Epithelial cell of esophagus (primary cell): ENCODE measurements at regions not wholly inside any gene's neighbourhood (a gene's known extent, or its start where the extent isn't known, plus 50 kb on each side); places are given as distances from the start of the nearest gene placed in this dataset.
A peak's percentile ranks its signal among the peaks of the same experiment; 100 is the strongest.

Experiments used
- DNase-seq: peaks from one replicate; pipeline ENCODE4 v3.0.0; 2010; ENCODE audit warnings: low read depth
- H3K4me3 ChIP-seq: 2 replicates; pipeline ENCODE4 v1.5.1; 2011; ENCODE audit warnings: mild to moderate bottlenecking, low read length, control low read depth
- CTCF ChIP-seq: IDR thresholded peaks from 2 replicates; pipeline ENCODE4 v1.5.1; 2011; ENCODE audit warnings: low read depth, mild to moderate bottlenecking, low read length, control low read depth, inconsistent platforms; ENCODE audit not compliant: insufficient read depth; ENCODE audit errors: missing control alignments

DNA sequence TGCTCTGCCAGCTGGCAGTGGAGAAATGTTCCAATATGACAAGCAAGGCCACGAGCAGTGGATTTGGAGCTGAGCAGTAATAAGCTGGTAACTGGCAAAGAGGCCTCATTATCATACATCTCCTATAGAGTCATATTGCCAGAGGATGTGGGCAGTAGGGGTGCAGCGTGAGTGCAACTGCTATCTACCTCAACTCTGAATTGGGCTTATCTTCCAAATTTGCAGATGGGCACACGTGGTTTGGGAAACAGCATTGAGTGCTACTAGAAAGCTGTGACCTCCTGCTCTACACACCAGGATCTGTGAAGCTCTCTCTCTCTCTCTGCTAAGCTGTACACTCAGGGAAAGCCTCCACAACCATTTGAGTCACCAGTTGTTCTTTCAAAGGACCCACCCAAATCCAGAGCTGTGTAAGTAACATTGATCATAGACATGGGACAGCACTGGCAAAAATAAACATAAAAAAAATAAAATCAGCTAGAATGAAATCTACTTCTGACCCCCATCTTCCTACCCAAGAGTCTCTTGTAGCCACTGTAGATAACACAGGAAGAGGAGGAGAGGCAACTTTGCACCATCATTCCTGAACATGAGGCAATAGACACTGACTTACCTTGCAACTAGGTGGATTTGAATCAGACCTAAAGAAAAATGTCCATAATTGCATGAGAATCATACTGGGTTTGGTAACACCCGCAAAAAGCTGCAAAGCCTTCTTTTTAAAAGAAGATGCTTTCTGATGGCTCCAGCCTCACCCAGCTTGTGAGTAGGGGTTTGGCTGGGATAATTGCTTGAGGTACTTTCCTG lies 82.9 kb upstream of the THBS1 start:
- TF ChIP-seq CTCF: no peak
- DNase-seq: peak; percentile 63

GRCh38 chr15:39498629-39499028 lies 82.2 kb upstream of the THBS1 start:
- TF ChIP-seq CTCF: no peak
- DNase-seq: no peak
- H3K4me3 ChIP-seq: no peak overlapping the region

More for the DNA sequence above, 82.9 kb upstream of the THBS1 start:
- no peak overlapping the region for H3K4me3 ChIP-seq

- no peak overlapping the region for H3K4me3 ChIP-seq
- TF ChIP-seq CTCF: no peak
- DNase-seq: no peak
These were observed 81.8 kb upstream of the THBS1 start for GRCh38 chr15:39499042-39499441.

DNA sequence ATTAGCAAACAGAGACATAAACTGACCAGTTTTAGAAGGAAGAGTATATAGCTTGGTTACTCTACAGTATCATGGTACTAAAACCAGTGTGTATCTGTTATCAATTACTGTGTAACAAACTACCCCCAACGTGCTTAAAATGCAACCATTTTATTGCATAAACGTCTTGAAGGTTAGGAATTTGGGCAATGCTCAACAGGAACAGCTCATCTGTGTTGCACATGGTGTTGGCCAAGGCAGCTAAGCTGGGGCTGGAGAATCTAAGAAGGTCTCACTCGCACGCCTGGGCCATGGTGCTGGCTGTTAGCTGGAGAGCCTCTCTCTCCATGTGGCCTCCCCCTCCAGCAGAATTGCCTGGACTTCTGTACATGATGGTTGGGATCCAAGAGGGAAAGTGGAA lies 81.2 kb upstream of the THBS1 start:
- no peak for TF ChIP-seq CTCF
- no peak overlapping the region for H3K4me3 ChIP-seq
- DNase-seq: no peak

DNA sequence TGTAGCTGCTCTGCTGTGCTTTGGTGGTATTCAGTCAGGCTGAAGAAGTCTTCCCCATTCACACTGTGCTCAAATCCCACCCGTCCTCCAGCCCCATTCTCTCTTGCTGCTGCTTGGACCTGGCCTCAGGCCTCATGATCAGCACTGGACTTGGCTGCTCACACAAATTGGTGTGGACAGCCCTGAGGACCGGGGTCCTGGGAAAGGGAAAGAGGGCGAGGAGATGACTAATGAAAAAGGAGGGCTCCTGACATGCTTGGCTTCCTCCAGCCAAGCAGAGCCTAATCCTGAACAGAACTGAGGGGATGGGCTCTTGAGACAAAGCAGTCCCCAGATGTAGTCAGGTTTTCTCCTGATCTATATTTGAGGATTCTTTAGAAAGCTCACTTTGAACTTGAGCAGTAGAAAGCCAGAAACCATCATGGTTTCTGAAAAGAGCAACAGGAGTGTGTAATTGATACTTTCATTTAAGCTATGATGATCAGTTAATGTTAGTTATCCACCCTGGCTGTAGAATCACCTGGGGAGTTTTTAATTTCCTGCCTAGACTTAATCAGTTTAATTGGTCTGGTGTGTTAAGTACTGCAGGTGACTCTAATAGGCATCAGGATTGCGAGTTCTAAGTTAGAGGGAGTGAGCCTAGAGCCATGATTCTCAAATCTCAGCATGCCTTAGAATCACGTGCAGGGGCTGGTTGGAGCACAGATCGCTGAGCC lies 79.4 kb upstream of the THBS1 start:
- no peak for TF ChIP-seq CTCF
- no peak for DNase-seq
- H3K4me3 ChIP-seq: no peak overlapping the region

- peak; percentile 72 for DNase-seq
- H3K4me3 ChIP-seq: no peak overlapping the region
These were observed 78.8 kb upstream of the THBS1 start for GRCh38 chr15:39502082-39502447.

More at GRCh38 chr15:39502082-39502447, 78.8 kb upstream of the THBS1 start:
- TF ChIP-seq CTCF: no peak
